C4-2B (cell line): ENCODE measurements at regions not wholly inside any gene's neighbourhood (a gene's known extent, or its start where the extent isn't known, plus 50 kb on each side); places are given as distances from the start of the nearest gene placed in this dataset.

Source experiments
- ZFX ChIP-seq: fragments of 450-650 bp; IDR thresholded peaks from 2 replicates; pipeline ENCODE4 v1.6.1; 2017
- TF ChIP-seq, protein P1 (sequence below): fragments of 450-650 bp; conservative IDR thresholded peaks from 2 replicates; pipeline ENCODE4 v1.5.1; 2017; ENCODE audit warnings: mild to moderate bottlenecking

DNA sequence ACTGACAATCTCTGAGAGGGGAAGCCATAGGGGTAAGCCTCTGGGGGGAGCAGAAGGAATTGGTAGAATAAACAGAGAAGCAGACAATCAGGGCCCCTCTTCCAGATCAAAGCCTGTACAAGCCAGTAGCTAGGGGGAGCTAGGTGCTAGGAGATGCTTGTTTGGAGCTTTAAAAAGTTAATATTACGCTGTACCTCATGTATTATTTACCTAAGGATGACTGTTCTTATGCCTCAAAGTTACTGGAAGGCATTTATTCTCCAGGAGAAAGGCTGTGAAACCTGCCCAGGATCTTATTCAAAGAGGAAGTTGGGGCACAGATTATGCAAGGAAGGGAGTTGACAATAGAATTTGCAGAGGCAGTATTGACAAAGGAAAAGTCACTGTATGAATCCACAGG is 111.8 kb upstream of the SLC35F1 start:
- TF ChIP-seq, protein P1, sequence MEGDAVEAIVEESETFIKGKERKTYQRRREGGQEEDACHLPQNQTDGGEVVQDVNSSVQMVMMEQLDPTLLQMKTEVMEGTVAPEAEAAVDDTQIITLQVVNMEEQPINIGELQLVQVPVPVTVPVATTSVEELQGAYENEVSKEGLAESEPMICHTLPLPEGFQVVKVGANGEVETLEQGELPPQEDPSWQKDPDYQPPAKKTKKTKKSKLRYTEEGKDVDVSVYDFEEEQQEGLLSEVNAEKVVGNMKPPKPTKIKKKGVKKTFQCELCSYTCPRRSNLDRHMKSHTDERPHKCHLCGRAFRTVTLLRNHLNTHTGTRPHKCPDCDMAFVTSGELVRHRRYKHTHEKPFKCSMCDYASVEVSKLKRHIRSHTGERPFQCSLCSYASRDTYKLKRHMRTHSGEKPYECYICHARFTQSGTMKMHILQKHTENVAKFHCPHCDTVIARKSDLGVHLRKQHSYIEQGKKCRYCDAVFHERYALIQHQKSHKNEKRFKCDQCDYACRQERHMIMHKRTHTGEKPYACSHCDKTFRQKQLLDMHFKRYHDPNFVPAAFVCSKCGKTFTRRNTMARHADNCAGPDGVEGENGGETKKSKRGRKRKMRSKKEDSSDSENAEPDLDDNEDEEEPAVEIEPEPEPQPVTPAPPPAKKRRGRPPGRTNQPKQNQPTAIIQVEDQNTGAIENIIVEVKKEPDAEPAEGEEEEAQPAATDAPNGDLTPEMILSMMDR: no peak; the same call in 1 of the 2 replicates
- TF ChIP-seq ZFX: no peak
